HL-60/S4 treated with phorbol 12-myristate 13-acetate at 8.2 ng/mL for 4 days and 3 days (cell line): ENCODE measurements at regions not wholly inside any gene's neighbourhood (a gene's known extent, or its start where the extent isn't known, plus 50 kb on each side); places are given as distances from the start of the nearest gene placed in this dataset.
"Not testable (repeated sequence)": the region's sequence is repeated elsewhere in the genome, so short reads cannot be mapped to it uniquely, and the experiment has no call there.

ENCODE experiments used
- in situ Hi-C: fragments of 300-500 bp; cut with MboI; formaldehyde crosslinking; loops from 2 replicates; pipeline ENCODE4 v1.15.0; 2022; ENCODE audit warnings: low sequenced_read_pairs

DNA sequence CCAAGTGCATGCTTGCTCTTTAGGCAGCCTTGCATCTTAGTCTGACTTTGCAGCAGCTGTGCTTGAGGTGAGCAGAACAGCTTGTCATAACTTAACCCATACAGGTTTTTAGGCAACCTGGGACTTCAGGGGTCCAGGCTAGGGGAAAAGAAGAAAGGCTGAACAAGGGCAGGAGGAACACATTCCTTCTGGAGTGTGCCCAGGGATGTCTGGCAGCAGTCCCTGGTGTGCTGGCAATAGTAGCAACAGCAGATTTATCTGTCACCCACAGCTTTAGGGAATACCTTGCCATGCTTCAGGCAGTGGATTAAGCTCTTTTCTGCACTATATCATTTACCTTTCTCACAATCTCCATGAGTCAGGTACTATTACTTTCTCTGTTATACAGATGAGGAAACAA is 513.0 kb downstream of the RAB38 start:
- in situ Hi-C loops = no loop called here

- in situ Hi-C loops = no loop called here
Observed at GRCh38 chr11:87660926-87661660, 514.1 kb downstream of the RAB38 start.

DNA sequence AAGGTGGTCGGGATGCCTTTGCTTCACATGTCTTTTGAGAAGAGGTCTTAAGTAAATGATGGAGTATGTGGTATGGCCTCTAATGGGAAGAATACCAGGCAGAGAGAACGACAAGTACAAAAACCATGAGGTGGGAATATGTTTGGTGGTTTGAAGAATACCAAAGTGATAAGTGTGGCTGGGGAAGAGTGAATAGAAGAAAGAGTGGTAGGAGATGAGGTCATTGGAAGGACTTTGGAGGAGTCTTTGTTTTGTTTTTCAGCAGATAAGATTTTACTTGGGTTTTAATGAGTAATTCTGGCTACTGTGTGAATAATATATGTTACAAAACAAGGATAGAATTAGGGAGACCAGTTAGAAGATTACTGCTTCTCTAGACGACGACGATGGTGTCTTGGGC is 515.4 kb downstream of the RAB38 start:
- in situ Hi-C loops = no loop called here

DNA sequence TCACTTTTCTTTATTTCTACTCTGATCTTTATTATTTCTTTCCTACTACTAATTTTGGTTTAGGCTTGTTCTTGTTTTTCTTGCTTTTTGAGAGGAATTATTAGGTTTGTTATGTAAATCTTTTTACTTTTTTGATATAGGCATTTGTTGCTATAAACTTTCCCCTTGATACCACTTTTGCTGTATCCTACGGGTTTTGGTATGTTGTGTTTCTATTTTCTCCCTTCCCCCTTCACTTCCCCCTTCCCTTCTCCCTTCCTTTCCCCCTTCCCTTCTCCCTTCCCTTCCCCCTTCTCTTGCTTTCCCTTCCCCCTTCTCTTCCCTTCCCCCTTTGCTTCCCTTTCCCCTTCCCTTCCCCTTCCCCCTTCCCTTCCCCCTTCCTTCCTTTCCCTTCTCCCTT is 529.6 kb downstream of the RAB38 start:
- in situ Hi-C loops = no loop called here

DNA sequence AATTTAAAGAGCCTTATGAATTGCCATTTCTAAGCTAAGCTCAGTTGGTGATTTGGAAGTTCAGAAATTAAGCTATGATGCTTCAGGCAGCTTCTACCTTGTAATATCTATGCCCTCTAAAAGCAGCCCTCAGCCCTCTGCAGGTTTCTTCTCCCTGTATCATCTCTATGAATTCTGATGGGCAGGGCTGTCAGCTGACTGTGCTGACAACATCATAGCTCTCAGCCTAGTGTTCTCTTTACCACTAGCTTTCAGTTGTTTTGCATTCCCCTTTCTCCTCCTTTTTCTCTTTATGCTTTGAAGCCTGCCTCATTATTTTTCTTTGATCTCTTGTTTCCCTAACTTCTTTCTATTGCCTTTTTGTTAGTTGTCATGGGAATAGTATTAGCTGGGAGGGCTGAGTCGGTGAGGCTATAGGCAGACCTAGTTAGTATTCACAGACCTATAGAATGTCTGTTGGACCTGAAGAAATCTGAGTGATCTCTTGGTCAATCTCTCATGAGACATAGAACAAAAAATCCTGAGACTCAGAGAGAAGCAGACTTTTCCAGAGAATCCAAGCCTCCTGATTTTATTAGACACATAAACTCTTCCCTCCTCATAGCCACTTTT is 535.4 kb downstream of the RAB38 start:
- in situ Hi-C loops = no loop called here

DNA sequence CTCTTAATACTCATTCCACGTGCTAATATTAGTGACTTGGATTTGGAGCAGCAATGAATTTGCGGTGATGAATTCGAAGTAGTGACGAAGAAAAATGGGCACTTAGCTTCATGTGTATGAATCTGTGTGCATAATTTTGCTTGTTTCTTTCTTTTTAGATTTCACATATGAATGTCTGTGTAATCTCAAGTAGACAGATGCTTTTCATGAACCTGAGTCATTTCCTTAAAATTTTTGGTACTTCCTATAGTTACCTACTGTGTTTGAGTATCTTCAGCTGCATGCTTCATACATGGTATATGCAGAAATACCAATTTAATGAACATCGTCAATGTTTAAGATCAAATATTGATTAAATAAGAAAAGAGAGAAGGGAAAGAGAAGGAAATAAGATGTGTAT is 540.2 kb downstream of the RAB38 start:
- in situ Hi-C loops = no loop called here

GRCh38 chr11:87634331-87634730 is 540.9 kb downstream of the RAB38 start:
- in situ Hi-C loops = no loop called here

- in situ Hi-C loops = no loop called here
Observed at GRCh38 chr11:87628957-87629356, 546.3 kb downstream of the RAB38 start.

GRCh38 chr11:87628026-87628580 is 547.1 kb downstream of the RAB38 start:
- in situ Hi-C loops = no loop called here

GRCh38 chr11:87623531-87624365 is 551.5 kb downstream of the RAB38 start:
- in situ Hi-C loops = not testable (repeated sequence)

DNA sequence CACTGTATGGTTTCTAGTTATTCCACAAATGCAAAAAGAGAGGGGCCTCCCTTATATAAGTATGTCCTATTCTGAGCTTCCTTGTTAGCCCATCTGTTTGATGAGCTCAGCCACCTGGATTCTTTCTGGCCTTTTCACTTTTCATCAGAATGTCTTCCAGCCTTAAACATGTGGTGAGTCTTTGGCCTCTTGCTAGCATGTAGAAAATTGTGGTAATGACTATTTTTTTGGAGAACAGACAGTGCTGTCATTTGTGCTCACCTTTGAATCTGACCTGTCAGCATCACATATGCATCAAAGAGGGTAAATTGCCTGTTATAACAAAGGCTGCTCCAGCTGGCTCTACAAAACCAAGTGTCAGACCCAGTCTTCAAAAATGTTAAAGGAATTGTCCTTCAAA is 558.7 kb downstream of the RAB38 start:
- in situ Hi-C loops = no loop called here

- in situ Hi-C loops = no loop called here
Observed at GRCh38 chr11:87604350-87604749, 566.6 kb downstream of the TMEM135 start.

- in situ Hi-C loops = no loop called here
Observed at GRCh38 chr11:87603887-87604286, 566.2 kb downstream of the TMEM135 start.

DNA sequence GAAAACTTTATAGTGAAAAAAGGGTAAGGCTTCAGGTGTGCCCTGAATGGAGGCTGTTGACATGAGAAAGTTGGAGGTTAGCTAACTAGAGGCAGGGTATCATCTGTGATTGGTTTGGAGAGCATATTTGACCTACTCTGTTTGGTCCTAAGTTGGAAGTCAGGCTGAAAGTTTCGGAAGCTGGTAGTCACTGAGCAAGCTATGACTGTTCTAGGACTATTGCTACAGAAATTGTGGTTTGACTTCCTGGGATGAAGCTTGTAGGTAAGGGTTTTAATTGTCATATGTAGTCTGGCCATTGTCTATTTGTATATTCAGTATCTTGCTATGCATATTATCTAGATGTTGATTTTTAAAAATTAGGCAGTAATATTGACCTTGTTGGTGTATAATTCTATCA is 565.0 kb downstream of the TMEM135 start:
- in situ Hi-C loops = no loop called here

DNA sequence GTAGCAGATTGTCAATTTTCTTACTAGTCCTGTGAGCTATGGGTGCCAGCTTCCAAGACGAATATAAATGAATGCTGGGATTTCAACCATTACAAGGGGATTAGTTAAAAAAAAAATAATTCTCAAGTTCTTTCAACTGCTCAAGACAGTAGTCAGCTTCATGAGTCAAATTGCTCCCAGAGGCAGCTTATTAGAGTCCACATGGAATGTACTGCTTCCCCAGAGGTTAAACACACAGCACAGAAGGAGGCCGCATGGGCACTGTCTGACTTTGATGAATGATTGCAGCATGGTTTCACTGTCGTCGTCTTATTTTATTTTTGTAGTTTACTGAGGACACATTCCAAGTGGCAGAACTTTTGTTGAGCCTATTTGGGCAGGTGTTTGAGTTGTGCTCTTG is 563.2 kb downstream of the TMEM135 start:
- in situ Hi-C loops = no loop called here

DNA sequence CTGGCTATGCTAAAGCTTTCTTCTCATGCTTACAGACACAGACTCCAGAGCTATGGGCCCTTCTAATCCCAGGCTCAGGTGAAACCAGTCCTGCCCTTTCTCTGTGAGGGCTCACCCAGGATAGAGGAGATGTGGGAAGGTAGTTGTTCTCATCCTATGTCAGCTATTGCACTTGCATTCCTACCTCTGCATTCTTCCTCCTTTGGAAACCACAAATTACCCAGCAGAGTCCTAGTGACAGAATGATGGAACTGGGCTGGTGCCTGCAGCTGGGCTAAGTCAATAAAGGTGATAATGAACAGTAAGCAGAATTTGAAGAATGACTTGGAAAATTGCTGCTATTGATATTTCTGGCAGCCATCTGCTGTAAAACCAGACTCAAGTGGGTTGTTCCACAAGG is 560.0 kb downstream of the TMEM135 start:
- in situ Hi-C loops = no loop called here

GRCh38 chr11:87596176-87596575 is 558.4 kb downstream of the TMEM135 start:
- in situ Hi-C loops = no loop called here

DNA sequence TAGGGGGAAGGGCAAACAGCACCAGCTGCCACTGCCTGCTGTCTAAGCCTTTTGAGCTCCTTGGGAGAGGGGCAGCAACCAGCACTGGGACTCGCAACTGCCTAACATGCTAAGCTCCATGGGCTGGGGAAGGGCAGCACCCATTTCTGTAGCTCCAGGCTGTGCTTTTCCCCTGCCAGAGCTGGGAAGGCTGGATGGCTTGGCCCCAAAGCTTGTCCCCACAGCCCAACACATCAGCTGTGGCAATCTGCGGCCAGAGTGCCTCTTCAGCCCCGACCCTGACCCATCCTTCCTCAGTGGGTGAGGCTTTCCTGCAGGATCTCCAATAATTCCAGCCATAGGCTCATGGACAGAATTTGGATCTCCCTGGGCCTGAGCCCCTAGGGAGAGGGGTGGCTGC is 551.3 kb downstream of the TMEM135 start:
- in situ Hi-C loops = no loop called here

DNA sequence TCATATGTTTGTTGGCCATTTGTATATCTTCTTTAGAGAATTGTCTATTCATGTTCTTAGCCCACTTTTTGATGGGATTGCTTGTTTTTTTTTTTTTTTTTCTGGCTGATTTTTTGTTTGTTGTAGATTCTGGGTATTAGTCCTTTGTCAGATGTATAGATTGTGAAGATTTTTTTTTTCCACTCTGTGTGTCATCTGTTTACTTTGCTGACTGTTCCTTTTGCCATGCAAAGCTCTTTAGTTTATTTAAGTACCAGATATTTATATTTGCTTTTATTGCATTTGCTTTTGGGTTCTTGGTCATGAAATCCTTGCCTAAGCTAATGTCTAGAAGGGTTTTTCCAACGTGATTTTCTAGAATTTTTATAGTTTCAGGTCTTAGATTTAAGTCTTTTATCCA is 547.9 kb downstream of the TMEM135 start:
- in situ Hi-C loops = not testable (repeated sequence)

GRCh38 chr11:87583931-87584330 is 546.2 kb downstream of the TMEM135 start:
- in situ Hi-C loops = no loop called here

DNA sequence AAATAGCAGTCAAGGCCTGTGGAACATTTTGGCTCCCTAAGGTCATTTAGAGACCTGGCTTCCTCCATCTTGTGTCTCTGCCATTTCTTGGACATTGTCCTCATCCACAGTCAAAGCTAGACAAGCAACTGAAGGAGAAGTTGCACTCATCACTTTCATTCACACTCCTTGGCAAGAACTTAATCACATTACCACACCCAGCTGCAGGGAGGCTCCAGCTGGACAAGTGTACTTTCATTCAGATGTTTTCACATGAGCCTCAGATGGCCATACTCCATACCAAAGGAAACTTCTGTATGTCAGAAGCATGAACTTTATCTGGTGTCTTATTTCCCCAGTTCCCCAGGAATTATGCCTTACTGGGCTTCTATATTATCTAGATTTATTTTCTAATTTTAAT is 537.4 kb downstream of the TMEM135 start:
- in situ Hi-C loops = no loop called here

- in situ Hi-C loops = no loop called here
Observed at GRCh38 chr11:87574193-87574592, 536.5 kb downstream of the TMEM135 start.
